ENCODE measurements at regions not wholly inside any gene's neighbourhood (a gene's known extent, or its start where the extent isn't known, plus 50 kb on each side); places are given as distances from the start of the nearest gene placed in this dataset.

GRCh38 chr14:87679866-87680265 is 313.1 kb downstream of the GALC start:
- Histone ChIP-seq H3K4me1 (ENCODE audit: control insufficient read depth in 2 of 2, insufficient read depth in 2 of 2, low read length in 2 of 2) (no peaks in the 10 kb centered on the region), H3K27me3 (ENCODE audit: control insufficient read depth in 2 of 2, insufficient read depth in 1 of 2, low read length in 1 of 2) (no peaks in the 10 kb centered on the region), H3K4me3 (ENCODE audit: low read length in 2 of 2) (no peak overlapping the region), H3K9me3 (ENCODE audit: control insufficient read depth in 2 of 2, insufficient read depth in 1 of 2, low read length in 1 of 2) (no peaks in the 10 kb centered on the region), H3K36me3 (ENCODE audit: control insufficient read depth in 2 of 2, insufficient read depth in 2 of 2, low read length in 1 of 2) (no peaks in the 10 kb centered on the region), H3K27ac (ENCODE audit: low read depth in 1 of 2, low read length in 1 of 2) (no peak overlapping the region)
- no peak for DNase-seq (ENCODE audit: low read depth in 6 of 9, low spot score in 9 of 9)
- 74% methylated on average over 3 of the region's 3 CpGs for WGBS

GRCh38 chr14:87678624-87679023 is 314.4 kb downstream of the GALC start:
- 66% methylated on average over 4 of the region's 4 CpGs for WGBS
- no peak overlapping the region for H3K4me3 ChIP-seq (ENCODE audit: low read length in 2 of 2)
- H3K36me3 ChIP-seq (ENCODE audit: control insufficient read depth in 2 of 2, insufficient read depth in 2 of 2, low read length in 1 of 2), result no peaks in the 10 kb centered on the region
- H3K27me3 ChIP-seq (ENCODE audit: control insufficient read depth in 2 of 2, insufficient read depth in 1 of 2, low read length in 1 of 2), result no peaks in the 10 kb centered on the region
- H3K9me3 ChIP-seq (ENCODE audit: control insufficient read depth in 2 of 2, insufficient read depth in 1 of 2, low read length in 1 of 2), result no peaks in the 10 kb centered on the region
- H3K27ac ChIP-seq (ENCODE audit: low read depth in 1 of 2, low read length in 1 of 2), result no peak overlapping the region
- no peaks in the 10 kb centered on the region for H3K4me1 ChIP-seq (ENCODE audit: control insufficient read depth in 2 of 2, insufficient read depth in 2 of 2, low read length in 2 of 2)
- DNase-seq (ENCODE audit: low read depth in 6 of 9, low spot score in 9 of 9), result no peak

GRCh38 chr14:87676814-87677437 is 316.1 kb downstream of the GALC start:
- Histone ChIP-seq H3K36me3 (ENCODE audit: control insufficient read depth in 2 of 2, insufficient read depth in 2 of 2, low read length in 1 of 2) (no peaks in the 10 kb centered on the region), H3K4me1 (ENCODE audit: control insufficient read depth in 2 of 2, insufficient read depth in 2 of 2, low read length in 2 of 2) (no peaks in the 10 kb centered on the region), H3K9me3 (ENCODE audit: control insufficient read depth in 2 of 2, insufficient read depth in 1 of 2, low read length in 1 of 2) (no peaks in the 10 kb centered on the region), H3K4me3 (ENCODE audit: low read length in 2 of 2) (no peak overlapping the region), H3K27me3 (ENCODE audit: control insufficient read depth in 2 of 2, insufficient read depth in 1 of 2, low read length in 1 of 2) (no peaks in the 10 kb centered on the region), H3K27ac (ENCODE audit: low read depth in 1 of 2, low read length in 1 of 2) (no peak overlapping the region)
- no peak for DNase-seq (ENCODE audit: low read depth in 6 of 9, low spot score in 9 of 9)
- WGBS, result 87% methylated on average over 2 of the region's 2 CpGs

DNA sequence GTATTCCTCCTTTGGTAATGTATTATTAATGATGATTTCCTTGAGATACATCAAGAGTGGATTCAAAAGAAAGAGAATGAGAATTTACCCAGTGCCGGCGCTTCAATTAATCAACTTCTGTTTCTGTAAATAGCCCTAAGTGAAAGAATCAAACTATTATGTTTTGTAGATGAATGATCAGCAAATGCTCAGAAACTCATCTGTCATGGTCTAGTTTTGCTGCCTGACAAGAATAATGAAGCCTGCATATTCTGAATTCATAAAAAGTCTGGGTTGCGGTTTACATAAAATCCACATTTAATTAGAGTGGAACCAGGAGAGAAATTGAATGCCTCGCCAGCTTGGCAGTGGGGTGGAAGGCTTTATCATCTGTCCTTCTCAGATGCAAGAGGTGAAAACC is 325.3 kb downstream of the GALC start:
- H3K27ac ChIP-seq (ENCODE audit: low read depth in 1 of 2, low read length in 1 of 2), result no peak overlapping the region
- no peaks in the 10 kb centered on the region for H3K9me3 ChIP-seq (ENCODE audit: control insufficient read depth in 2 of 2, insufficient read depth in 1 of 2, low read length in 1 of 2)
- H3K4me3 ChIP-seq (ENCODE audit: low read length in 2 of 2), result no peak overlapping the region
- no peaks in the 10 kb centered on the region for H3K36me3 ChIP-seq (ENCODE audit: control insufficient read depth in 2 of 2, insufficient read depth in 2 of 2, low read length in 1 of 2)
- H3K4me1 ChIP-seq (ENCODE audit: control insufficient read depth in 2 of 2, insufficient read depth in 2 of 2, low read length in 2 of 2), result no peaks in the 10 kb centered on the region
- no peak for DNase-seq (ENCODE audit: low read depth in 6 of 9, low spot score in 9 of 9)
- no peaks in the 10 kb centered on the region for H3K27me3 ChIP-seq (ENCODE audit: control insufficient read depth in 2 of 2, insufficient read depth in 1 of 2, low read length in 1 of 2)
- 97% methylated on average over 4 of the region's 4 CpGs for WGBS

DNA sequence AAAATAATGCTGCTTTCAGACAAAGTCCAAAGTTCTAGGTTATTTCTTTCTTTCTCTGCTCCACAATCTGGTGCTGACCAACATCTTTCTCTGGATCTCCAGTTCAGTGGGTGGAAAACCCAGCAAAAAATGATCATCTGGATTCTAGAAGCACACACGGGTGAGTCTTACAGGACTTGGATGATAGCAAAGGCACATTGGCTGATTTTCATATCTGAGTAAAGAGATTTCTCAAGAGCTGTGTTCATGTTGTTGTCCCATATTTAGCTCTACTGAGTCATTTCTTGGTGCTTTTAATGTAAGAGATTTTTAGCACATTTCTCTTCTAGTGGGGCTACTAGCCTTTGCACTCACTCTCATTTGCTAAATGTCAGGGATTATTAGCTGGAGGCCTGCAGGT is 336.7 kb downstream of the GALC start:
- WGBS, result 97% methylated on average over 1 of the region's 1 CpG
- no peak for DNase-seq (ENCODE audit: low read depth in 6 of 9, low spot score in 9 of 9)
- Histone ChIP-seq H3K27me3 (ENCODE audit: control insufficient read depth in 2 of 2, insufficient read depth in 1 of 2, low read length in 1 of 2) (no peaks in the 10 kb centered on the region), H3K9me3 (ENCODE audit: control insufficient read depth in 2 of 2, insufficient read depth in 1 of 2, low read length in 1 of 2) (no peaks in the 10 kb centered on the region), H3K27ac (ENCODE audit: low read depth in 1 of 2, low read length in 1 of 2) (no peak overlapping the region), H3K4me3 (ENCODE audit: low read length in 2 of 2) (no peak overlapping the region), H3K36me3 (ENCODE audit: control insufficient read depth in 2 of 2, insufficient read depth in 2 of 2, low read length in 1 of 2) (no peaks in the 10 kb centered on the region), H3K4me1 (ENCODE audit: control insufficient read depth in 2 of 2, insufficient read depth in 2 of 2, low read length in 2 of 2) (no peaks in the 10 kb centered on the region)

DNA sequence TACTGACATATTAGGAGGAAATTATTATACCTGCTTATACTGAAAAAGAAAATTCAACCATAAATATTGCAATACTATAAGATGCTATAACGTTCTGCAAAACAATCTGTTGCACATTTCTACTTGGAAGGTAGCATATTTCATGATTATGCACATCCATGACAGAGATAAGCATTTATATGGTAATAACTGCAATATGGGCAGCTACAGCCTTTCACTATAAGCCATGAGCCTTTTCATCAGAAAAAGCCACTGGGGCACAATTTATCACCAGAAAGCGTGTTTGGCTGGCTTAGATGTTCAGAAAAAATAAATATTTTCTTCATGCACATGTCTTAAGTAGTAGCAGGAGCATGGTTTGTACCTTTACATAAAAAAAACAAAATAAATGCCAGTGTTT is 340.7 kb downstream of the GALC start:
- DNase-seq (ENCODE audit: low read depth in 6 of 9, low spot score in 9 of 9), result no peak
- Histone ChIP-seq H3K4me1 (ENCODE audit: control insufficient read depth in 2 of 2, insufficient read depth in 2 of 2, low read length in 2 of 2) (no peaks in the 10 kb centered on the region), H3K9me3 (ENCODE audit: control insufficient read depth in 2 of 2, insufficient read depth in 1 of 2, low read length in 1 of 2) (peaks cover 0 to 13% of the 10 kb centered on the region in 2 donors), H3K36me3 (ENCODE audit: control insufficient read depth in 2 of 2, insufficient read depth in 2 of 2, low read length in 1 of 2) (no peaks in the 10 kb centered on the region), H3K27ac (ENCODE audit: low read depth in 1 of 2, low read length in 1 of 2) (no peak overlapping the region), H3K4me3 (ENCODE audit: low read length in 2 of 2) (no peak overlapping the region), H3K27me3 (ENCODE audit: control insufficient read depth in 2 of 2, insufficient read depth in 1 of 2, low read length in 1 of 2) (no peaks in the 10 kb centered on the region)
- WGBS, result 80% methylated on average over 2 of the region's 2 CpGs

- Histone ChIP-seq H3K4me1 (ENCODE audit: control insufficient read depth in 2 of 2, insufficient read depth in 2 of 2, low read length in 2 of 2) (no peaks in the 10 kb centered on the region), H3K4me3 (ENCODE audit: low read length in 2 of 2) (no peak overlapping the region), H3K36me3 (ENCODE audit: control insufficient read depth in 2 of 2, insufficient read depth in 2 of 2, low read length in 1 of 2) (no peaks in the 10 kb centered on the region), H3K27me3 (ENCODE audit: control insufficient read depth in 2 of 2, insufficient read depth in 1 of 2, low read length in 1 of 2) (no peaks in the 10 kb centered on the region), H3K27ac (ENCODE audit: low read depth in 1 of 2, low read length in 1 of 2) (no peak overlapping the region), H3K9me3 (ENCODE audit: control insufficient read depth in 2 of 2, insufficient read depth in 1 of 2, low read length in 1 of 2) (peaks cover 0 to 4% of the 10 kb centered on the region in 2 donors)
- DNase-seq (ENCODE audit: low read depth in 6 of 9, low spot score in 9 of 9), result no peak
- WGBS, result 98% methylated on average over 3 of the region's 3 CpGs
Measured at GRCh38 chr14:87644689-87645088, 348.3 kb downstream of the GALC start.

GRCh38 chr14:87643005-87643404 is 350.0 kb downstream of the GALC start:
- H3K9me3 ChIP-seq (ENCODE audit: control insufficient read depth in 2 of 2, insufficient read depth in 1 of 2, low read length in 1 of 2), result no peaks in the 10 kb centered on the region
- H3K36me3 ChIP-seq (ENCODE audit: control insufficient read depth in 2 of 2, insufficient read depth in 2 of 2, low read length in 1 of 2), result no peaks in the 10 kb centered on the region
- H3K27me3 ChIP-seq (ENCODE audit: control insufficient read depth in 2 of 2, insufficient read depth in 1 of 2, low read length in 1 of 2), result no peaks in the 10 kb centered on the region
- no peak overlapping the region for H3K4me3 ChIP-seq (ENCODE audit: low read length in 2 of 2)
- H3K27ac ChIP-seq (ENCODE audit: low read depth in 1 of 2, low read length in 1 of 2), result no peak overlapping the region
- DNase-seq (ENCODE audit: low read depth in 6 of 9, low spot score in 9 of 9), result no peak
- WGBS, result 86% methylated on average over 4 of the region's 4 CpGs
- no peaks in the 10 kb centered on the region for H3K4me1 ChIP-seq (ENCODE audit: control insufficient read depth in 2 of 2, insufficient read depth in 2 of 2, low read length in 2 of 2)

GRCh38 chr14:87640553-87640952 is 352.4 kb downstream of the GALC start:
- H3K4me3 ChIP-seq (ENCODE audit: low read length in 2 of 2), result no peak overlapping the region
- H3K9me3 ChIP-seq (ENCODE audit: control insufficient read depth in 2 of 2, insufficient read depth in 1 of 2, low read length in 1 of 2), result no peaks in the 10 kb centered on the region
- H3K4me1 ChIP-seq (ENCODE audit: control insufficient read depth in 2 of 2, insufficient read depth in 2 of 2, low read length in 2 of 2), result no peaks in the 10 kb centered on the region
- DNase-seq (ENCODE audit: low read depth in 6 of 9, low spot score in 9 of 9), result no peak
- no peaks in the 10 kb centered on the region for H3K36me3 ChIP-seq (ENCODE audit: control insufficient read depth in 2 of 2, insufficient read depth in 2 of 2, low read length in 1 of 2)
- no peaks in the 10 kb centered on the region for H3K27me3 ChIP-seq (ENCODE audit: control insufficient read depth in 2 of 2, insufficient read depth in 1 of 2, low read length in 1 of 2)
- H3K27ac ChIP-seq (ENCODE audit: low read depth in 1 of 2, low read length in 1 of 2), result no peak overlapping the region

- WGBS, result 91% methylated on average over 3 of the region's 3 CpGs
- no peak for DNase-seq (ENCODE audit: low read depth in 6 of 9, low spot score in 9 of 9)
- H3K4me3 ChIP-seq (ENCODE audit: low read length in 2 of 2), result no peak overlapping the region
- no peaks in the 10 kb centered on the region for H3K9me3 ChIP-seq (ENCODE audit: control insufficient read depth in 2 of 2, insufficient read depth in 1 of 2, low read length in 1 of 2)
- H3K4me1 ChIP-seq (ENCODE audit: control insufficient read depth in 2 of 2, insufficient read depth in 2 of 2, low read length in 2 of 2), result no peaks in the 10 kb centered on the region
- H3K36me3 ChIP-seq (ENCODE audit: control insufficient read depth in 2 of 2, insufficient read depth in 2 of 2, low read length in 1 of 2), result no peaks in the 10 kb centered on the region
- H3K27ac ChIP-seq (ENCODE audit: low read depth in 1 of 2, low read length in 1 of 2), result no peak overlapping the region
- H3K27me3 ChIP-seq (ENCODE audit: control insufficient read depth in 2 of 2, insufficient read depth in 1 of 2, low read length in 1 of 2), result no peaks in the 10 kb centered on the region
Measured at GRCh38 chr14:87638196-87638595, 354.8 kb downstream of the GALC start.

Data from thymus (tissue), 11 donors.